ENCODE measurements at regions not wholly inside any gene's neighbourhood (a gene's known extent, or its start where the extent isn't known, plus 50 kb on each side); places are given as distances from the start of the nearest gene placed in this dataset.

DNA sequence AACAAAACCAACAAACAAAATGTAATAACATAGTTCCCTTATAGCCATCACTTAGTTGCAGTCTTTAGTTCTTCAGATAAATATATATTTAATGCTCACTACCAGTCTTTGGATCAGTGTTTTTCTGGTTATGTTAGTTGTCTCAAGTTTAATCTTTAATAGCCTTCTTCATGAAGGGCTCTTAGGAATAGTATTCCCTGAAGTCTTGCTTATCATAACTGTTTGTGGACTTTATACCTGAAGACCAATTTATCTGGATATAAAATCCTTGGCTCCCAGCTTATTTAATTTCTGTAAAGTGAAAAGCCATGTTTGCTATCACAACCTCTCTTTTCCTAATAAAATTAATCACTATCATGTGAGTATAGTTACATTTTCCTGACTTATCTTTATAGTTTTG is 379.7 kb downstream of the ARL6IP6 start:
- TF ChIP-seq POLR2A (IDR thresholded peaks at IDR 0.05) (no peak), CTCF (IDR thresholded peaks at IDR 0.05) (no peak), POLR2AphosphoS5 (IDR thresholded peaks at IDR 0.05) (no peak), EP300 (IDR thresholded peaks at IDR 0.05; ENCODE audit: low read depth) (no peak)
